ENCODE measurements at regions not wholly inside any gene's neighbourhood (a gene's known extent, or its start where the extent isn't known, plus 50 kb on each side); places are given as distances from the start of the nearest gene placed in this dataset.

- BruUV-seq (replicated peaks): no TSS peak
- H3K27me3 Mint-ChIP-seq (ENCODE audit: insufficient read depth, unreplicated experiment): peaks cover 5% of the 10 kb centered on the region
- H3K9me3 Mint-ChIP-seq (ENCODE audit: unreplicated experiment): peaks cover 16% of the 10 kb centered on the region
- CTCF ChIA-PET: no interaction called here
- H3K4me1 Mint-ChIP-seq (ENCODE audit: low read depth, unreplicated experiment): no peaks in the 10 kb centered on the region
- no peak overlapping the region for H3K4me3 ChIP-seq (ENCODE audit: low read depth, low read length)
- H3K4me1 ChIP-seq: no peaks in the 10 kb centered on the region
- H3K9me3 ChIP-seq: peaks cover 5% of the 10 kb centered on the region
- TF ChIP-seq, protein P1, sequence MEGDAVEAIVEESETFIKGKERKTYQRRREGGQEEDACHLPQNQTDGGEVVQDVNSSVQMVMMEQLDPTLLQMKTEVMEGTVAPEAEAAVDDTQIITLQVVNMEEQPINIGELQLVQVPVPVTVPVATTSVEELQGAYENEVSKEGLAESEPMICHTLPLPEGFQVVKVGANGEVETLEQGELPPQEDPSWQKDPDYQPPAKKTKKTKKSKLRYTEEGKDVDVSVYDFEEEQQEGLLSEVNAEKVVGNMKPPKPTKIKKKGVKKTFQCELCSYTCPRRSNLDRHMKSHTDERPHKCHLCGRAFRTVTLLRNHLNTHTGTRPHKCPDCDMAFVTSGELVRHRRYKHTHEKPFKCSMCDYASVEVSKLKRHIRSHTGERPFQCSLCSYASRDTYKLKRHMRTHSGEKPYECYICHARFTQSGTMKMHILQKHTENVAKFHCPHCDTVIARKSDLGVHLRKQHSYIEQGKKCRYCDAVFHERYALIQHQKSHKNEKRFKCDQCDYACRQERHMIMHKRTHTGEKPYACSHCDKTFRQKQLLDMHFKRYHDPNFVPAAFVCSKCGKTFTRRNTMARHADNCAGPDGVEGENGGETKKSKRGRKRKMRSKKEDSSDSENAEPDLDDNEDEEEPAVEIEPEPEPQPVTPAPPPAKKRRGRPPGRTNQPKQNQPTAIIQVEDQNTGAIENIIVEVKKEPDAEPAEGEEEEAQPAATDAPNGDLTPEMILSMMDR (IDR thresholded peaks at IDR 0.05; ENCODE audit: insufficient read depth in 1 of 2, low read depth in 1 of 2, low read length in 1 of 2, severe bottlenecking in 1 of 2, unreplicated experiment in 1 of 2): no peak
- no peak overlapping the region for H3K27ac Mint-ChIP-seq (ENCODE audit: unreplicated experiment)
- H3K4me3 Mint-ChIP-seq (ENCODE audit: unreplicated experiment): no peak overlapping the region
- intact Hi-C loops (cut with micrococcal nuclease; ENCODE audit: unreplicated experiment): no loop called here
- no peaks in the 10 kb centered on the region for H3K36me3 ChIP-seq (ENCODE audit: control insufficient read depth, insufficient read depth, low read length)
- POLR2A ChIA-PET: no interaction called here
- no peak for DNase-seq
- no peaks in the 10 kb centered on the region for H3K27me3 ChIP-seq (replicated peaks; ENCODE audit: control insufficient read depth, insufficient read depth, low read length)
- H3K36me3 Mint-ChIP-seq (ENCODE audit: insufficient read depth, unreplicated experiment): no peaks in the 10 kb centered on the region
Observed at GRCh38 chr5:71825992-71826391, 106.9 kb downstream of the CARTPT start.

DNA sequence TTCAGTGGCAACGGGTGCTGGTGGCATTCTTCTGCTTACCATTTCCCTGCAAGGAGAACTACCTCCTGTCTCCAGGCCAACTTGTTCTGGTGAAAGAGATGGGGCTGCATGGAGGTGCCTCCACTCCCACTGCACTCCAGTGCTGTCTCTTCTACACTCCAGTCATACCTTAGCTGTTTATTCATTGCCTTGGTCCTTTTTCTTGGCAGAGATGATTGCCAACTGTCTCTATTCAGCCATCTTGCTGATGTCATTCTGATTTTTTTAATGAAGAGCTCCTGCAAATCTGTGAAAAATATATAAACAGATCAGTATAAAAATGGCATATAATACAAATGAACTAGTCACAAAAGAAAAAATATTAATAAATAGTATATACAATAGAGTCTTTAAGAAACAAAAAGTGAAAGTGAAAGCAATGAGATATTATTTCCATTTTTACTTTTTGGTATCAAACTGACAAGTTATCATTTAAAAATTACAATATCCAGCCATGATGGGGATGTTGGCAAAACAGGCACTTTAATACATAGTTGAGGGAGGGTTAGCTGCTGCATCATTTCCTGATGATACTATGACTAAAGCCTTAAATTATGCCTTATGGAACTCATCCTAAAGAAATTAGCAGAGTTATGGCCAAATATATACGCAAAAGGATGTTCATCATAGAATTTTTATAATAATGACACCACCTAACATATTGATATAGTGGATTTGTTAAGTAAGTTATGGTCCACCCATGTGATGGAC lies 109.4 kb downstream of the CARTPT start:
- intact Hi-C loops (cut with micrococcal nuclease; ENCODE audit: unreplicated experiment): no loop called here
- POLR2A ChIA-PET: no interaction called here
- Histone ChIP-seq H3K36me3 (ENCODE audit: control insufficient read depth, insufficient read depth, low read length) (no peaks in the 10 kb centered on the region), H3K4me3 (ENCODE audit: low read depth, low read length) (no peak overlapping the region), H3K9me3 (peaks cover 4% of the 10 kb centered on the region), H3K4me1 (no peaks in the 10 kb centered on the region), H3K27me3 (replicated peaks; ENCODE audit: control insufficient read depth, insufficient read depth, low read length) (no peaks in the 10 kb centered on the region)
- CTCF ChIA-PET: no interaction called here
- H3K27me3 Mint-ChIP-seq (ENCODE audit: insufficient read depth, unreplicated experiment): peaks cover 5% of the 10 kb centered on the region
- no peaks in the 10 kb centered on the region for H3K4me1 Mint-ChIP-seq (ENCODE audit: low read depth, unreplicated experiment)
- no peak for DNase-seq
- H3K27ac Mint-ChIP-seq (ENCODE audit: unreplicated experiment): no peak overlapping the region
- H3K36me3 Mint-ChIP-seq (ENCODE audit: insufficient read depth, unreplicated experiment): no peaks in the 10 kb centered on the region
- peaks cover 16% of the 10 kb centered on the region for H3K9me3 Mint-ChIP-seq (ENCODE audit: unreplicated experiment)
- BruUV-seq (replicated peaks): no TSS peak
- TF ChIP-seq, protein P1 (IDR thresholded peaks at IDR 0.05; ENCODE audit: insufficient read depth in 1 of 2, low read depth in 1 of 2, low read length in 1 of 2, severe bottlenecking in 1 of 2, unreplicated experiment in 1 of 2): no peak
- no peak overlapping the region for H3K4me3 Mint-ChIP-seq (ENCODE audit: unreplicated experiment)

- no peak for DNase-seq
- ChIA-PET POLR2A (no interaction called here), CTCF (no interaction called here)
- Mint-ChIP-seq H3K27me3 (ENCODE audit: insufficient read depth, unreplicated experiment) (peaks cover 5% of the 10 kb centered on the region), H3K4me3 (ENCODE audit: unreplicated experiment) (no peak overlapping the region), H3K9me3 (ENCODE audit: unreplicated experiment) (peaks cover 16% of the 10 kb centered on the region), H3K27ac (ENCODE audit: unreplicated experiment) (no peak overlapping the region), H3K36me3 (ENCODE audit: insufficient read depth, unreplicated experiment) (no peaks in the 10 kb centered on the region), H3K4me1 (ENCODE audit: low read depth, unreplicated experiment) (no peaks in the 10 kb centered on the region)
- TF ChIP-seq, protein P1 (IDR thresholded peaks at IDR 0.05; ENCODE audit: insufficient read depth in 1 of 2, low read depth in 1 of 2, low read length in 1 of 2, severe bottlenecking in 1 of 2, unreplicated experiment in 1 of 2): no peak
- Histone ChIP-seq H3K9me3 (no peaks in the 10 kb centered on the region; the same call in 1 of the 2 replicates), H3K4me3 (ENCODE audit: low read depth, low read length) (no peak overlapping the region), H3K27me3 (replicated peaks; ENCODE audit: control insufficient read depth, insufficient read depth, low read length) (no peaks in the 10 kb centered on the region), H3K36me3 (ENCODE audit: control insufficient read depth, insufficient read depth, low read length) (no peaks in the 10 kb centered on the region), H3K4me1 (no peaks in the 10 kb centered on the region)
- BruUV-seq (replicated peaks): no TSS peak
- intact Hi-C loops (cut with micrococcal nuclease; ENCODE audit: unreplicated experiment): no loop called here
Observed at GRCh38 chr5:71829206-71829605, 110.1 kb downstream of the CARTPT start.
